Neural cell (in vitro differentiated cells): ENCODE measurements at regions not wholly inside any gene's neighbourhood (a gene's known extent, or its start where the extent isn't known, plus 50 kb on each side); places are given as distances from the start of the nearest gene placed in this dataset.

ENCODE experiments used
- CTCF ChIP-seq: fragments of 450-650 bp; IDR thresholded peaks from 2 replicates; pipeline ENCODE4 v1.5.1; 2014; ENCODE audit warnings: antibody characterized with exemption, mild to moderate bottlenecking, moderate library complexity; ENCODE audit not compliant: poor library complexity, severe bottlenecking
- EP300 ChIP-seq: fragments of 450-650 bp; conservative IDR thresholded peaks from 2 replicates; pipeline ENCODE4 v1.6.1; 2014; ENCODE audit warnings: antibody characterized with exemption, mild to moderate bottlenecking, moderate library complexity; ENCODE audit not compliant: poor library complexity, severe bottlenecking
- EZH2 ChIP-seq: fragments of 200-600, 300-800 bp; shearing (Covaris generic), sonication (generic); IDR thresholded peaks from 2 replicates; pipeline ENCODE4 v1.6.1; 2014; ENCODE audit warnings: antibody characterized with exemption, low read length, borderline replicate concordance, mild to moderate bottlenecking; ENCODE audit not compliant: insufficient read depth, poor library complexity, severe bottlenecking
- MXI1 ChIP-seq: fragments of 450-650 bp; conservative IDR thresholded peaks from 2 replicates; pipeline ENCODE4 v1.6.1; 2014; ENCODE audit warnings: antibody characterized with exemption, mild to moderate bottlenecking; ENCODE audit not compliant: poor library complexity, severe bottlenecking
- POLR2AphosphoS5 ChIP-seq: IDR thresholded peaks from 2 replicates; pipeline ENCODE4 v1.6.1; 2012
- RAD21 ChIP-seq: fragments of 450-650 bp; conservative IDR thresholded peaks from 2 replicates; pipeline ENCODE4 v1.6.1; 2014; ENCODE audit warnings: antibody characterized with exemption, mild to moderate bottlenecking, moderate library complexity
- REST ChIP-seq: IDR thresholded peaks from 2 replicates; pipeline ENCODE4 v1.6.1; 2012; ENCODE audit warnings: borderline replicate concordance
- SMC3 ChIP-seq: fragments of 450-650 bp; conservative IDR thresholded peaks from 2 replicates; pipeline ENCODE4 v1.6.1; 2014; ENCODE audit warnings: antibody characterized with exemption, mild to moderate bottlenecking, moderate library complexity; ENCODE audit not compliant: poor library complexity
- TAF1 ChIP-seq: IDR thresholded peaks from 2 replicates; pipeline ENCODE4 v1.6.1; 2012; ENCODE audit warnings: low read depth

- TF ChIP-seq CTCF: no peak
- no peak for TF ChIP-seq EP300
- TF ChIP-seq TAF1: no peak
- no peak for TF ChIP-seq POLR2AphosphoS5
- TF ChIP-seq RAD21: no peak
- no peak for TF ChIP-seq REST
- TF ChIP-seq EZH2: no peak
- no peak for TF ChIP-seq SMC3
- no peak for TF ChIP-seq MXI1
Observed at GRCh38 chr10:4701016-4701415, 125.0 kb upstream of the AKR1E2 start.
